Osteocyte (in vitro differentiated cells): ENCODE measurements at regions not wholly inside any gene's neighbourhood (a gene's known extent, or its start where the extent isn't known, plus 50 kb on each side); places are given as distances from the start of the nearest gene placed in this dataset.

Experiments used
- DNase-seq: peaks from one replicate; pipeline ENCODE4 v3.0.0; 2021; ENCODE audit warnings: mixed read lengths; ENCODE audit not compliant: unreplicated experiment; ENCODE audit errors: extremely low spot score
- H3K27ac Mint-ChIP-seq: one replicate; pipeline ENCODE4 v1.8.0; 2021; ENCODE audit warnings: mild to moderate bottlenecking, mixed read lengths; ENCODE audit not compliant: unreplicated experiment
- H3K27me3 Mint-ChIP-seq: one replicate; pipeline ENCODE4 v1.8.0; 2021; ENCODE audit warnings: mixed read lengths; ENCODE audit not compliant: unreplicated experiment
- H3K36me3 Mint-ChIP-seq: one replicate; pipeline ENCODE4 v1.8.0; 2021; ENCODE audit warnings: mixed read lengths; ENCODE audit not compliant: unreplicated experiment
- H3K4me1 Mint-ChIP-seq: one replicate; pipeline ENCODE4 v1.8.0; 2021; ENCODE audit warnings: mixed read lengths; ENCODE audit not compliant: unreplicated experiment
- H3K4me3 Mint-ChIP-seq: one replicate; pipeline ENCODE4 v1.8.0; 2021; ENCODE audit warnings: mild to moderate bottlenecking, moderate library complexity, mixed read lengths; ENCODE audit not compliant: unreplicated experiment
- H3K9me3 Mint-ChIP-seq: one replicate; pipeline ENCODE4 v1.8.0; 2021; ENCODE audit warnings: mixed read lengths; ENCODE audit not compliant: unreplicated experiment
- CTCF ChIP-seq: fragments of 200-600 bp; sonication (generic); IDR thresholded peaks from 2 replicates; pipeline ENCODE4 v1.5.0; 2021; ENCODE audit warnings: antibody characterized with exemption, mild to moderate bottlenecking, moderate library complexity

- no peak for DNase-seq
- H3K4me1 Mint-ChIP-seq, result no peaks in the 10 kb centered on the region
- peaks cover 4% of the 10 kb centered on the region for H3K27me3 Mint-ChIP-seq
- peaks cover 5% of the 10 kb centered on the region for H3K36me3 Mint-ChIP-seq
- no peak for TF ChIP-seq CTCF
- H3K9me3 Mint-ChIP-seq, result peaks cover 8% of the 10 kb centered on the region
- H3K27ac Mint-ChIP-seq, result no peak overlapping the region
- H3K4me3 Mint-ChIP-seq, result no peak overlapping the region
These were observed 70.1 kb upstream of the CNKSR3 start for GRCh38 chr6:154580397-154581135.

GRCh38 chr6:154582696-154583095, 72.2 kb upstream of the CNKSR3 start:
- no peaks in the 10 kb centered on the region for H3K4me1 Mint-ChIP-seq
- H3K27me3 Mint-ChIP-seq, result peaks cover 5% of the 10 kb centered on the region
- H3K36me3 Mint-ChIP-seq, result peaks cover 5% of the 10 kb centered on the region
- no peak for TF ChIP-seq CTCF
- peaks cover 8% of the 10 kb centered on the region for H3K9me3 Mint-ChIP-seq
- no peak for DNase-seq
- H3K4me3 Mint-ChIP-seq, result no peak overlapping the region
- no peak overlapping the region for H3K27ac Mint-ChIP-seq

GRCh38 chr6:154583546-154584188, 73.2 kb upstream of the CNKSR3 start:
- Mint-ChIP-seq H3K27ac (no peak overlapping the region), H3K9me3 (peaks cover 8% of the 10 kb centered on the region), H3K27me3 (peaks cover 5% of the 10 kb centered on the region), H3K4me1 (no peaks in the 10 kb centered on the region), H3K36me3 (peaks cover 5% of the 10 kb centered on the region), H3K4me3 (no peak overlapping the region)
- no peak for TF ChIP-seq CTCF
- no peak for DNase-seq

- no peak for DNase-seq
These were observed 80.3 kb upstream of the CNKSR3 start for GRCh38 chr6:154590756-154591155.

More at GRCh38 chr6:154590756-154591155, 80.3 kb upstream of the CNKSR3 start:
- H3K36me3 Mint-ChIP-seq, result no peaks in the 10 kb centered on the region
- no peak for TF ChIP-seq CTCF
- H3K27me3 Mint-ChIP-seq, result no peaks in the 10 kb centered on the region
- no peaks in the 10 kb centered on the region for H3K4me1 Mint-ChIP-seq
- no peak overlapping the region for H3K27ac Mint-ChIP-seq
- no peaks in the 10 kb centered on the region for H3K9me3 Mint-ChIP-seq
- H3K4me3 Mint-ChIP-seq, result no peak overlapping the region
